ENCODE measurements at regions not wholly inside any gene's neighbourhood (a gene's known extent, or its start where the extent isn't known, plus 50 kb on each side); places are given as distances from the start of the nearest gene placed in this dataset.

GRCh38 chr7:68304536-68304935 lies 1293.7 kb upstream of the AUTS2 start (continued):
- TF ChIP-seq ZNF280C (tag by site-specific recombination; IDR thresholded peaks at IDR 0.05) = no peak
- TF ChIP-seq SCRT2 (tag by site-specific recombination; IDR thresholded peaks at IDR 0.05) = no peak
- no peak for TF ChIP-seq ZNF658 (tag by site-specific recombination; IDR thresholded peaks at IDR 0.05)

GRCh38 chr7:68306692-68307107 lies 1291.6 kb upstream of the AUTS2 start:
- no peaks in the 10 kb centered on the region for H3K9me3 ChIP-seq (ENCODE audit: control insufficient read depth, insufficient read depth, low read depth, low read length)
- no peak overlapping the region for H3K4me3 ChIP-seq (ENCODE audit: low read depth, low read length)
- no peaks in the 10 kb centered on the region for H3K36me3 ChIP-seq (ENCODE audit: control insufficient read depth in 2 of 2, insufficient read depth in 1 of 2, low read length in 2 of 2)
- POLR2A ChIA-PET = no interaction called here
- TF ChIP-seq BCL11A (tag by site-specific recombination; IDR thresholded peaks at IDR 0.05; ENCODE audit: low read depth) = no peak
- no peak for TF ChIP-seq ZNF24 (tag by site-specific recombination; IDR thresholded peaks at IDR 0.05)
- no peak for TF ChIP-seq SETDB1 (IDR thresholded peaks at IDR 0.05; ENCODE audit: insufficient read length, low read length)
- TF ChIP-seq RBAK (tag by site-specific recombination; IDR thresholded peaks at IDR 0.05) = no peak
- no peak for TF ChIP-seq HOXC10 (CRISPR knock-in tag; IDR thresholded peaks at IDR 0.05)
- TF ChIP-seq, protein P1, sequence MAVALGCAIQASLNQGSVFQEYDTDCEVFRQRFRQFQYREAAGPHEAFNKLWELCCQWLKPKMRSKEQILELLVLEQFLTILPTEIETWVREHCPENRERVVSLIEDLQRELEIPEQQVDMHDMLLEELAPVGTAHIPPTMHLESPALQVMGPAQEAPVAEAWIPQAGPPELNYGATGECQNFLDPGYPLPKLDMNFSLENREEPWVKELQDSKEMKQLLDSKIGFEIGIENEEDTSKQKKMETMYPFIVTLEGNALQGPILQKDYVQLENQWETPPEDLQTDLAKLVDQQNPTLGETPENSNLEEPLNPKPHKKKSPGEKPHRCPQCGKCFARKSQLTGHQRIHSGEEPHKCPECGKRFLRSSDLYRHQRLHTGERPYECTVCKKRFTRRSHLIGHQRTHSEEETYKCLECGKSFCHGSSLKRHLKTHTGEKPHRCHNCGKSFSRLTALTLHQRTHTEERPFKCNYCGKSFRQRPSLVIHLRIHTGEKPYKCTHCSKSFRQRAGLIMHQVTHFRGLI (tag by site-specific recombination; IDR thresholded peaks at IDR 0.05) = no peak
- TF ChIP-seq, protein P2, sequence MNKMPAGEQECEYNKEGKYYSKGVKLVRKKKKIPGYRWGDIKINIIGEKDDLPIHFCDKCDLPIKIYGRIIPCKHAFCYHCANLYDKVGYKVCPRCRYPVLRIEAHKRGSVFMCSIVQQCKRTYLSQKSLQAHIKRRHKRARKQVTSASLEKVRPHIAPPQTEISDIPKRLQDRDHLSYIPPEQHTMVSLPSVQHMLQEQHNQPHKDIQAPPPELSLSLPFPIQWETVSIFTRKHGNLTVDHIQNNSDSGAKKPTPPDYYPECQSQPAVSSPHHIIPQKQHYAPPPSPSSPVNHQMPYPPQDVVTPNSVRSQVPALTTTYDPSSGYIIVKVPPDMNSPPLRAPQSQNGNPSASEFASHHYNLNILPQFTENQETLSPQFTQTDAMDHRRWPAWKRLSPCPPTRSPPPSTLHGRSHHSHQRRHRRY (tag by site-specific recombination; IDR thresholded peaks at IDR 0.05) = no peak
- no peak for TF ChIP-seq KLF10 (tag by site-specific recombination; IDR thresholded peaks at IDR 0.05)
- TF ChIP-seq ZNF157 (tag by site-specific recombination; IDR thresholded peaks at IDR 0.05) = no peak
- no peak for TF ChIP-seq ZNF629 (tag by site-specific recombination; IDR thresholded peaks at IDR 0.05)
- TF ChIP-seq ZBTB17 (tag by site-specific recombination; IDR thresholded peaks at IDR 0.05) = no peak
- TF ChIP-seq, protein P3, sequence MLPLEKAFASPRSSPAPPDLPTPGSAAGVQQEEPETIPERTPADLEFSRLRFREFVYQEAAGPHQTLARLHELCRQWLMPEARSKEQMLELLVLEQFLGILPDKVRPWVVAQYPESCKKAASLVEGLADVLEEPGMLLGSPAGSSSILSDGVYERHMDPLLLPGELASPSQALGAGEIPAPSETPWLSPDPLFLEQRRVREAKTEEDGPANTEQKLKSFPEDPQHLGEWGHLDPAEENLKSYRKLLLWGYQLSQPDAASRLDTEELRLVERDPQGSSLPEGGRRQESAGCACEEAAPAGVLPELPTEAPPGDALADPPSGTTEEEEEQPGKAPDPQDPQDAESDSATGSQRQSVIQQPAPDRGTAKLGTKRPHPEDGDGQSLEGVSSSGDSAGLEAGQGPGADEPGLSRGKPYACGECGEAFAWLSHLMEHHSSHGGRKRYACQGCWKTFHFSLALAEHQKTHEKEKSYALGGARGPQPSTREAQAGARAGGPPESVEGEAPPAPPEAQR (tag by site-specific recombination; IDR thresholded peaks at IDR 0.05) = no peak
- no peak for TF ChIP-seq ZNF521 (tag by site-specific recombination; IDR thresholded peaks at IDR 0.05)
- TF ChIP-seq ZBTB26 (tag by site-specific recombination; optimal IDR thresholded peaks at IDR 0.05) = no peak
- no peak for TF ChIP-seq IKZF3 (tag by site-specific recombination; IDR thresholded peaks at IDR 0.05)
- TF ChIP-seq ZNF692 (tag by site-specific recombination; IDR thresholded peaks at IDR 0.05) = no peak
- no peak for TF ChIP-seq ZFP69B (tag by site-specific recombination; IDR thresholded peaks at IDR 0.05)
- TF ChIP-seq ZIC2 (tag by site-specific recombination; IDR thresholded peaks at IDR 0.05) = no peak
- no peak for TF ChIP-seq ZNF747 (tag by site-specific recombination; IDR thresholded peaks at IDR 0.05)
- TF ChIP-seq HOXA7 (CRISPR knock-in tag; IDR thresholded peaks at IDR 0.05; ENCODE audit: borderline replicate concordance) = no peak
- CTCF ChIA-PET = interaction anchor here (0.5 kb wide), 1 partner anchor 107 kb away, joined by 3 read pairs; no protein-coding TSS in a partner anchor
- no peak overlapping the region for H3K27ac ChIP-seq (ENCODE audit: extremely low read depth, low read depth, low read length)
- no peaks in the 10 kb centered on the region for H3K4me1 ChIP-seq (ENCODE audit: control insufficient read depth, insufficient read depth, low read length)

Measured in HEK293 (cell line).